GM23338 (cell line): ENCODE measurements at regions not wholly inside any gene's neighbourhood (a gene's known extent, or its start where the extent isn't known, plus 50 kb on each side); places are given as distances from the start of the nearest gene placed in this dataset.

Experiments
- ATAC-seq: fragments of 200-7000 bp; cut with Tn5 transposase; 3 replicates; pipeline ENCODE4 v1.9.1; 2020
- DNase-seq: peaks from one replicate; pipeline ENCODE4 v3.0.0-alpha.2; 2015; ENCODE audit warnings: low spot score
- H2AFZ ChIP-seq: fragments of 200-600 bp; sonication (generic); 2 replicates; pipeline ENCODE4 v1.8.0; 2016; ENCODE audit warnings: antibody characterized with exemption, mild to moderate bottlenecking, moderate library complexity
- H3F3A ChIP-seq: fragments of 200-600 bp; sonication (generic); replicated peaks from 2 replicates; pipeline ENCODE4 v1.8.0; 2017; ENCODE audit warnings: antibody characterized with exemption, mixed run types, low read depth
- H3K27ac ChIP-seq: fragments of 200-600 bp; sonication (generic); 2 replicates; pipeline ENCODE4 v1.6.1; 2016; ENCODE audit warnings: low read depth
- H3K27me3 ChIP-seq: fragments of 200-600 bp; sonication (generic); 2 replicates; pipeline ENCODE4 v1.8.0; 2016; ENCODE audit warnings: mild to moderate bottlenecking, mixed run types, moderate library complexity; ENCODE audit not compliant: insufficient read depth
- H3K36me3 ChIP-seq: fragments of 200-600 bp; sonication (generic); 2 replicates; pipeline ENCODE4 v1.8.0; 2016; ENCODE audit warnings: mild to moderate bottlenecking; ENCODE audit not compliant: insufficient read depth
- H3K4me1 ChIP-seq: fragments of 200-600 bp; sonication (generic); 2 replicates; pipeline ENCODE4 v1.8.0; 2016; ENCODE audit warnings: mild to moderate bottlenecking, moderate library complexity; ENCODE audit not compliant: insufficient read depth
- H3K4me2 ChIP-seq: fragments of 200-600 bp; sonication (generic); 2 replicates; pipeline ENCODE4 v1.7.1; 2017; ENCODE audit warnings: mixed run types
- H3K4me3 ChIP-seq: fragments of 200-600 bp; sonication (generic); 2 replicates; pipeline ENCODE4 v1.6.1; 2016; ENCODE audit warnings: mixed run types
- H3K79me2 ChIP-seq: fragments of 200-600 bp; sonication (generic); replicated peaks from 2 replicates; pipeline ENCODE4 v1.8.0; 2017; ENCODE audit warnings: mild to moderate bottlenecking; ENCODE audit not compliant: insufficient read depth
- H3K9me2 ChIP-seq: fragments of 200-600 bp; sonication (generic); 2 replicates; pipeline ENCODE4 v1.8.0; 2017; ENCODE audit not compliant: insufficient read depth
- H4K20me1 ChIP-seq: fragments of 200-600 bp; sonication (generic); replicated peaks from 2 replicates; pipeline ENCODE4 v1.8.0; 2017; ENCODE audit warnings: mild to moderate bottlenecking; ENCODE audit not compliant: insufficient read depth
- H3K27ac Mint-ChIP-seq: 2 replicates; pipeline ENCODE4 v1.8.0; 2020; ENCODE audit warnings: inconsistent platforms, mild to moderate bottlenecking, moderate library complexity, mixed read lengths
- H3K27me3 Mint-ChIP-seq: 3 replicates; pipeline ENCODE4 v1.8.0; 2022; ENCODE audit warnings: low read depth, mild to moderate bottlenecking, moderate library complexity, mixed read lengths, inconsistent platforms; ENCODE audit not compliant: insufficient read depth, poor library complexity
- H3K36me3 Mint-ChIP-seq: 3 replicates; pipeline ENCODE4 v1.8.0; 2021; ENCODE audit warnings: low read depth, mild to moderate bottlenecking, inconsistent platforms, moderate library complexity, mixed read lengths
- H3K4me1 Mint-ChIP-seq: 3 replicates; pipeline ENCODE4 v1.8.0; 2020; ENCODE audit warnings: mild to moderate bottlenecking, inconsistent platforms, mixed read lengths
- H3K4me3 Mint-ChIP-seq: 3 replicates; pipeline ENCODE4 v1.8.0; 2021; ENCODE audit warnings: moderate library complexity, mild to moderate bottlenecking, inconsistent platforms, mixed read lengths
- H3K9me3 Mint-ChIP-seq: 3 replicates; pipeline ENCODE4 v1.8.0; 2020; ENCODE audit warnings: moderate library complexity, mild to moderate bottlenecking, inconsistent platforms, mixed read lengths
- CREB1 ChIP-seq: fragments of 250-450 bp; sonication (Bioruptor Pico); IDR thresholded peaks from 2 replicates; pipeline ENCODE4 v1.5.0; 2020; ENCODE audit warnings: low read depth, mild to moderate bottlenecking, moderate library complexity
- EZH2 ChIP-seq: fragments of 200-600 bp; sonication (generic); IDR thresholded peaks from one replicate; pipeline ENCODE4 v1.8.0; 2017; ENCODE audit warnings: antibody characterized with exemption, mild to moderate bottlenecking, low read depth; ENCODE audit not compliant: unreplicated experiment
- EZH2phosphoT487 ChIP-seq: fragments of 200-600 bp; sonication (generic); IDR thresholded peaks from one replicate; pipeline ENCODE4 v1.8.1; 2018; ENCODE audit warnings: antibody characterized with exemption; ENCODE audit not compliant: unreplicated experiment
- JUNB ChIP-seq: IDR thresholded peaks from one replicate; pipeline ENCODE4 v1.6.1; 2016; ENCODE audit warnings: antibody characterized with exemption; ENCODE audit not compliant: unreplicated experiment
- NANOG ChIP-seq: IDR thresholded peaks from 2 replicates; pipeline ENCODE4 v1.6.1; 2016; ENCODE audit warnings: antibody characterized with exemption, borderline replicate concordance
- POLR2AphosphoS5 ChIP-seq: IDR thresholded peaks from 2 replicates; pipeline ENCODE4 v1.6.1; 2016; ENCODE audit warnings: antibody characterized with exemption, low read depth
- ZNF114 ChIP-seq: fragments of 250-450 bp; sonication (Bioruptor Pico); IDR thresholded peaks from 2 replicates; pipeline ENCODE4 v1.5.0; 2020; ENCODE audit warnings: mild to moderate bottlenecking, moderate library complexity
- ZNF331 ChIP-seq: fragments of 250-450 bp; sonication (Bioruptor Pico); IDR thresholded peaks from 2 replicates; pipeline ENCODE4 v1.5.0; 2020; ENCODE audit warnings: low read depth, mild to moderate bottlenecking, moderate library complexity
- ZNF462 ChIP-seq: fragments of 250-450 bp; sonication (Bioruptor Pico); IDR thresholded peaks from 2 replicates; pipeline ENCODE4 v1.5.0; 2020; ENCODE audit warnings: mild to moderate bottlenecking, moderate library complexity
- TF ChIP-seq, protein P1 (sequence below): IDR thresholded peaks from one replicate; pipeline ENCODE4 v1.6.1; 2018; ENCODE audit warnings: antibody characterized with exemption; ENCODE audit not compliant: unreplicated experiment
- TF ChIP-seq, protein P2 (sequence below), 2 experiments: fragments of 200-600 bp in 1 of 2; sonication (generic) in 1 of 2; conservative IDR thresholded peaks; 2 replicates each; pipeline versions ENCODE4 v1.5.1 to v1.6.1; 2016 to 2017; ENCODE audit warnings: antibody characterized with exemption in 2 of 2, low read depth in 2 of 2, mild to moderate bottlenecking in 2 of 2, moderate library complexity in 1 of 2
- TF ChIP-seq, protein P3 (sequence below): IDR thresholded peaks from 2 replicates; pipeline ENCODE4 v1.6.1; 2016; ENCODE audit warnings: antibody characterized with exemption

GRCh38 chr15:62636823-62637573, 405.5 kb upstream of the TPM1 start:
- Histone ChIP-seq H2AFZ (no peak overlapping the region), H4K20me1 (no peaks in the 10 kb centered on the region), H3K9me2 (peaks cover 3% of the 10 kb centered on the region; the same call in 1 of the 2 replicates), H3K27ac (no peak overlapping the region), H3K36me3 (no peaks in the 10 kb centered on the region), H3K4me2 (no peak overlapping the region; the same call in 1 of the 2 replicates), H3K27me3 (no peaks in the 10 kb centered on the region), H3K4me3 (no peak overlapping the region), H3K4me1 (peaks cover 13% of the 10 kb centered on the region), H3K79me2 (0 out of 2 replicates have a peak, but pooled peaks cover 3% of the 10 kb centered on the region), H3F3A (no peaks in the 10 kb centered on the region)
- Mint-ChIP-seq H3K27ac (0 out of 2 replicates have a peak overlapping the region, but pooled peaks have one; percentile 10), H3K9me3 (no peaks in the 10 kb centered on the region), H3K4me1 (peaks cover 14% of the 10 kb centered on the region), H3K36me3 (no peaks in the 10 kb centered on the region), H3K27me3 (peaks cover 8% of the 10 kb centered on the region), H3K4me3 (no peak overlapping the region)
- TF ChIP-seq ZNF462 (CRISPR knock-in tag) (no peak), ZNF331 (CRISPR knock-in tag) (no peak), NANOG (no peak), ZNF114 (CRISPR knock-in tag) (no peak), POLR2AphosphoS5 (no peak), EZH2phosphoT487 (no peak), JUNB (no peak), CREB1 (CRISPR knock-in tag) (no peak), EZH2 (no peak)
- TF ChIP-seq, protein P1, sequence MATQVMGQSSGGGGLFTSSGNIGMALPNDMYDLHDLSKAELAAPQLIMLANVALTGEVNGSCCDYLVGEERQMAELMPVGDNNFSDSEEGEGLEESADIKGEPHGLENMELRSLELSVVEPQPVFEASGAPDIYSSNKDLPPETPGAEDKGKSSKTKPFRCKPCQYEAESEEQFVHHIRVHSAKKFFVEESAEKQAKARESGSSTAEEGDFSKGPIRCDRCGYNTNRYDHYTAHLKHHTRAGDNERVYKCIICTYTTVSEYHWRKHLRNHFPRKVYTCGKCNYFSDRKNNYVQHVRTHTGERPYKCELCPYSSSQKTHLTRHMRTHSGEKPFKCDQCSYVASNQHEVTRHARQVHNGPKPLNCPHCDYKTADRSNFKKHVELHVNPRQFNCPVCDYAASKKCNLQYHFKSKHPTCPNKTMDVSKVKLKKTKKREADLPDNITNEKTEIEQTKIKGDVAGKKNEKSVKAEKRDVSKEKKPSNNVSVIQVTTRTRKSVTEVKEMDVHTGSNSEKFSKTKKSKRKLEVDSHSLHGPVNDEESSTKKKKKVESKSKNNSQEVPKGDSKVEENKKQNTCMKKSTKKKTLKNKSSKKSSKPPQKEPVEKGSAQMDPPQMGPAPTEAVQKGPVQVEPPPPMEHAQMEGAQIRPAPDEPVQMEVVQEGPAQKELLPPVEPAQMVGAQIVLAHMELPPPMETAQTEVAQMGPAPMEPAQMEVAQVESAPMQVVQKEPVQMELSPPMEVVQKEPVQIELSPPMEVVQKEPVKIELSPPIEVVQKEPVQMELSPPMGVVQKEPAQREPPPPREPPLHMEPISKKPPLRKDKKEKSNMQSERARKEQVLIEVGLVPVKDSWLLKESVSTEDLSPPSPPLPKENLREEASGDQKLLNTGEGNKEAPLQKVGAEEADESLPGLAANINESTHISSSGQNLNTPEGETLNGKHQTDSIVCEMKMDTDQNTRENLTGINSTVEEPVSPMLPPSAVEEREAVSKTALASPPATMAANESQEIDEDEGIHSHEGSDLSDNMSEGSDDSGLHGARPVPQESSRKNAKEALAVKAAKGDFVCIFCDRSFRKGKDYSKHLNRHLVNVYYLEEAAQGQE, result no peak
- TF ChIP-seq, protein P2, sequence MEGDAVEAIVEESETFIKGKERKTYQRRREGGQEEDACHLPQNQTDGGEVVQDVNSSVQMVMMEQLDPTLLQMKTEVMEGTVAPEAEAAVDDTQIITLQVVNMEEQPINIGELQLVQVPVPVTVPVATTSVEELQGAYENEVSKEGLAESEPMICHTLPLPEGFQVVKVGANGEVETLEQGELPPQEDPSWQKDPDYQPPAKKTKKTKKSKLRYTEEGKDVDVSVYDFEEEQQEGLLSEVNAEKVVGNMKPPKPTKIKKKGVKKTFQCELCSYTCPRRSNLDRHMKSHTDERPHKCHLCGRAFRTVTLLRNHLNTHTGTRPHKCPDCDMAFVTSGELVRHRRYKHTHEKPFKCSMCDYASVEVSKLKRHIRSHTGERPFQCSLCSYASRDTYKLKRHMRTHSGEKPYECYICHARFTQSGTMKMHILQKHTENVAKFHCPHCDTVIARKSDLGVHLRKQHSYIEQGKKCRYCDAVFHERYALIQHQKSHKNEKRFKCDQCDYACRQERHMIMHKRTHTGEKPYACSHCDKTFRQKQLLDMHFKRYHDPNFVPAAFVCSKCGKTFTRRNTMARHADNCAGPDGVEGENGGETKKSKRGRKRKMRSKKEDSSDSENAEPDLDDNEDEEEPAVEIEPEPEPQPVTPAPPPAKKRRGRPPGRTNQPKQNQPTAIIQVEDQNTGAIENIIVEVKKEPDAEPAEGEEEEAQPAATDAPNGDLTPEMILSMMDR (conservative IDR thresholded peaks at IDR 0.05; ENCODE audit: low read depth in 2 of 2), result no peak
- TF ChIP-seq, protein P3, sequence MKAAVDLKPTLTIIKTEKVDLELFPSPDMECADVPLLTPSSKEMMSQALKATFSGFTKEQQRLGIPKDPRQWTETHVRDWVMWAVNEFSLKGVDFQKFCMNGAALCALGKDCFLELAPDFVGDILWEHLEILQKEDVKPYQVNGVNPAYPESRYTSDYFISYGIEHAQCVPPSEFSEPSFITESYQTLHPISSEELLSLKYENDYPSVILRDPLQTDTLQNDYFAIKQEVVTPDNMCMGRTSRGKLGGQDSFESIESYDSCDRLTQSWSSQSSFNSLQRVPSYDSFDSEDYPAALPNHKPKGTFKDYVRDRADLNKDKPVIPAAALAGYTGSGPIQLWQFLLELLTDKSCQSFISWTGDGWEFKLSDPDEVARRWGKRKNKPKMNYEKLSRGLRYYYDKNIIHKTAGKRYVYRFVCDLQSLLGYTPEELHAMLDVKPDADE, result no peak
- ATAC-seq (peak; percentile 59), DNase-seq (no peak)
